Astrocyte (in vitro differentiated cells and primary cell): ENCODE measurements at regions not wholly inside any gene's neighbourhood (a gene's known extent, or its start where the extent isn't known, plus 50 kb on each side); places are given as distances from the start of the nearest gene placed in this dataset.

ENCODE experiments used
- CTCF ChIP-seq: IDR thresholded peaks from 2 replicates; pipeline ENCODE4 v1.5.1; 2011; ENCODE audit warnings: low read depth, mild to moderate bottlenecking, inconsistent platforms, low read length, moderate library complexity; ENCODE audit not compliant: insufficient read depth
- EZH2 ChIP-seq: IDR thresholded peaks from 2 replicates; pipeline ENCODE4 v1.6.1; 2012; ENCODE audit warnings: mild to moderate bottlenecking, low read length, inconsistent platforms; ENCODE audit not compliant: insufficient read depth

- TF ChIP-seq CTCF, result no peak
- no peak for TF ChIP-seq EZH2
Observed at GRCh38 chr16:72255786-72256185, 83.8 kb upstream of the PMFBP1 start.
